ENCODE measurements at regions not wholly inside any gene's neighbourhood (a gene's known extent, or its start where the extent isn't known, plus 50 kb on each side); places are given as distances from the start of the nearest gene placed in this dataset.

DNA sequence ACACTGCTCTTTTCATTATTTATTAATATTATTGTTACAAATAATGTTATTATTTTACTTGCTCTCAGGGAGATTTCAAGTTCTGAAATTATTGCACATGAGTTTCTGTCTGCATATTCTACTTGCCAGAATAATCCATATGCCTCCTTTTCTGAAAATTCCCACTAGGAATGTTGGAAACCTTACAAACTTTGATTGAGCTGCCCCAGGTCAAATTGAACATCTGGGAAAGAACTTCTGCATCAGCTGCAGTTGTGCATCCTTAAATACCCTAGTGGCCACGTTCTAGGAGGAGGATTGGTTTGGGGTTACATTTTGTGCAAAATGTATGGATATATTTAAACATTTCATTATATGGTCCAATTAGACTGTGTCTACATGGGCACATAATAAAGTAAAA is 1302.7 kb upstream of the PIK3C3 start:
- no peak for TF ChIP-seq SP1 (IDR thresholded peaks at IDR 0.05)
- TF ChIP-seq ELF4 (IDR thresholded peaks at IDR 0.05), result no peak
- no peak for TF ChIP-seq BHLHE40 (IDR thresholded peaks at IDR 0.05; ENCODE audit: borderline replicate concordance)
- no peak for TF ChIP-seq L3MBTL2 (conservative IDR thresholded peaks at IDR 0.05)
- no peak for TF ChIP-seq TARDBP (IDR thresholded peaks at IDR 0.05)
- no peak for TF ChIP-seq FOXA1 (IDR thresholded peaks at IDR 0.05)
- no peak for TF ChIP-seq NFRKB (IDR thresholded peaks at IDR 0.05)
- no peak for TF ChIP-seq SUZ12 (IDR thresholded peaks at IDR 0.05)
- no peak for TF ChIP-seq ARNT (IDR thresholded peaks at IDR 0.05)

Measured in HEK293T (cell line).